ENCODE measurements at regions not wholly inside any gene's neighbourhood (a gene's known extent, or its start where the extent isn't known, plus 50 kb on each side); places are given as distances from the start of the nearest gene placed in this dataset.

- no peaks in the 10 kb centered on the region for H3K4me1 ChIP-seq (ENCODE audit: control insufficient read depth in 1 of 2, insufficient read depth in 2 of 2, low read length in 2 of 2)
- no peaks in the 10 kb centered on the region for H3K9me2 ChIP-seq (ENCODE audit: insufficient read depth)
- no TSS peak for BruUV-seq (replicated peaks)
- H3K27me3 ChIP-seq (ENCODE audit: insufficient read depth, low read length), result peaks cover 4% of the 10 kb centered on the region; the same call in 1 of the 2 replicates
- H3K79me2 ChIP-seq (ENCODE audit: insufficient read depth, low read length), result no peaks in the 10 kb centered on the region
- H3K27ac ChIP-seq (ENCODE audit: low read depth, low read length), result no peak overlapping the region
- RAD21 ChIA-PET (ENCODE audit: low non-redundant PET in 1 of 2, low total read pairs in 2 of 2, uncharacterized antibody in 2 of 2, unreplicated experiment in 2 of 2), result no interaction called here
- intact Hi-C loops (cut with micrococcal nuclease), result no loop called here
- no peaks in the 10 kb centered on the region for H3K36me3 ChIP-seq (ENCODE audit: control insufficient read depth in 1 of 2, insufficient read depth in 2 of 2, low read length in 2 of 2)
- no peak overlapping the region for H3K9ac ChIP-seq (ENCODE audit: low read length)
- no peak overlapping the region for H2AFZ ChIP-seq (ENCODE audit: low read depth, low read length, poor library complexity, severe bottlenecking)
- CTCF ChIA-PET, result no interaction called here
- POLR2A ChIA-PET, result no interaction called here
- no peak overlapping the region for H3K4me3 ChIP-seq (replicated peaks in 1 of 2; ENCODE audit: low read depth in 1 of 2, low read length in 2 of 2)
- TF ChIP-seq SRF (IDR thresholded peaks at IDR 0.05; ENCODE audit: low read depth) (no peak), POLR2A (IDR thresholded peaks at IDR 0.05; ENCODE audit: borderline replicate concordance, extremely low read depth, insufficient read depth, insufficient read length) (no peak), CBX3 (IDR thresholded peaks at IDR 0.05; ENCODE audit: low read depth) (no peak), ATF3 (IDR thresholded peaks at IDR 0.05) (no peak), ZBTB33 (IDR thresholded peaks at IDR 0.05; ENCODE audit: extremely low read depth, insufficient replicate concordance, low read length) (no peak), TCF7L2 (IDR thresholded peaks at IDR 0.05; ENCODE audit: borderline replicate concordance, extremely low read depth, insufficient read depth, insufficient read length) (no peak), JUND (IDR thresholded peaks at IDR 0.05) (no peak), YY1 (IDR thresholded peaks at IDR 0.05; ENCODE audit: extremely low read depth, insufficient replicate concordance, low read depth, low read length) (no peak), EZH2 (IDR thresholded peaks at IDR 0.05) (no peak), REST (IDR thresholded peaks at IDR 0.05; ENCODE audit: low read depth) (no peak), EZH2phosphoT487 (IDR thresholded peaks at IDR 0.05; ENCODE audit: borderline replicate concordance) (no peak), ZFX (IDR thresholded peaks at IDR 0.05) (no peak)
- ATAC-seq (no peak), DNase-seq (ENCODE audit: low read depth, low spot score) (no peak)
- no peaks in the 10 kb centered on the region for H3K9me3 ChIP-seq (ENCODE audit: control insufficient read depth in 1 of 2, insufficient read depth in 1 of 2, low read depth in 1 of 2, low read length in 2 of 2)
- H3K4me2 ChIP-seq (ENCODE audit: low read length), result no peak overlapping the region
- H4K20me1 ChIP-seq (ENCODE audit: insufficient read depth), result no peaks in the 10 kb centered on the region
These were observed 152.4 kb downstream of the GATA3 start for GRCh38 chr10:8206882-8207281.

Data from HCT116 (cell line).